ENCODE measurements at regions not wholly inside any gene's neighbourhood (a gene's known extent, or its start where the extent isn't known, plus 50 kb on each side); places are given as distances from the start of the nearest gene placed in this dataset.

GRCh38 chr4:129232589-129233337, 136.8 kb downstream of the C4orf33 start:
- TF ChIP-seq GLIS3 (CRISPR knock-in tag; IDR thresholded peaks at IDR 0.05), result no peak
- no peak for TF ChIP-seq PATZ1 (CRISPR knock-in tag; IDR thresholded peaks at IDR 0.05; ENCODE audit: borderline replicate concordance)
- TF ChIP-seq ZNF8 (CRISPR knock-in tag; IDR thresholded peaks at IDR 0.05), result no peak
- no peak; the same call in 1 of the 2 replicates for TF ChIP-seq ZFP3 (CRISPR knock-in tag; IDR thresholded peaks at IDR 0.05)
- TF ChIP-seq POU6F1 (CRISPR knock-in tag; IDR thresholded peaks at IDR 0.05; ENCODE audit: borderline replicate concordance, low read depth), result no peak
- no peak for TF ChIP-seq ESRRG (CRISPR knock-in tag; IDR thresholded peaks at IDR 0.05)
- no peak for TF ChIP-seq CSRNP3 (CRISPR knock-in tag; IDR thresholded peaks at IDR 0.05)
- no peak for TF ChIP-seq ZNF565 (CRISPR knock-in tag; conservative IDR thresholded peaks at IDR 0.05; ENCODE audit: low read depth)
- TF ChIP-seq TSHZ2 (CRISPR knock-in tag; IDR thresholded peaks at IDR 0.05), result no peak
